ENCODE measurements at regions not wholly inside any gene's neighbourhood (a gene's known extent, or its start where the extent isn't known, plus 50 kb on each side); places are given as distances from the start of the nearest gene placed in this dataset.
"Not testable (repeated sequence)": the region's sequence is repeated elsewhere in the genome, so short reads cannot be mapped to it uniquely, and the experiment has no call there.

GRCh38 chr4:33446953-33447352 is 2726.8 kb downstream of the PCDH7 start:
- DNase-seq, result no peak

- DNase-seq, result no peak
These were observed 2728.8 kb downstream of the PCDH7 start for GRCh38 chr4:33448948-33449347.

- DNase-seq, result no peak
These were observed 2733.3 kb downstream of the PCDH7 start for GRCh38 chr4:33453436-33453835.

- DNase-seq, result no peak
These were observed 2733.7 kb downstream of the PCDH7 start for GRCh38 chr4:33453916-33454315.

GRCh38 chr4:33465565-33465964 is 2745.4 kb downstream of the PCDH7 start:
- no peak for DNase-seq

- no peak for DNase-seq
These were observed 2747.1 kb downstream of the PCDH7 start for GRCh38 chr4:33467291-33467690.

- no peak for DNase-seq
These were observed 2750.6 kb downstream of the PCDH7 start for GRCh38 chr4:33470805-33471204.

GRCh38 chr4:33477715-33478114 is 2757.5 kb downstream of the PCDH7 start:
- DNase-seq, result no peak

GRCh38 chr4:33482773-33483172 is 2761.5 kb downstream of the ARAP2 start:
- no peak for DNase-seq

- DNase-seq, result peak; percentile 59 to 86
These were observed 2759.2 kb downstream of the ARAP2 start for GRCh38 chr4:33485111-33485510.

- no peak for DNase-seq
These were observed 2751.1 kb downstream of the ARAP2 start for GRCh38 chr4:33493231-33493630.

- DNase-seq, result peak in 1 of 2 experiments; percentile 7
These were observed 2750.2 kb downstream of the ARAP2 start for GRCh38 chr4:33494150-33494549.

- not testable (repeated sequence) for DNase-seq
These were observed 2742.7 kb downstream of the ARAP2 start for GRCh38 chr4:33501587-33501986.

- DNase-seq, result no peak
These were observed 2731.9 kb downstream of the ARAP2 start for GRCh38 chr4:33512397-33512796.

GRCh38 chr4:33518856-33519255 is 2725.5 kb downstream of the ARAP2 start:
- DNase-seq, result no peak

GRCh38 chr4:33532821-33533220 is 2711.5 kb downstream of the ARAP2 start:
- no peak for DNase-seq

GRCh38 chr4:33536898-33537297 is 2707.4 kb downstream of the ARAP2 start:
- DNase-seq, result no peak

- no peak for DNase-seq
These were observed 2706.8 kb downstream of the ARAP2 start for GRCh38 chr4:33537527-33537926.

GRCh38 chr4:33543941-33544450 is 2700.3 kb downstream of the ARAP2 start:
- no peak for DNase-seq

- no peak for DNase-seq
These were observed 2693.1 kb downstream of the ARAP2 start for GRCh38 chr4:33551244-33551643.

GRCh38 chr4:33561259-33561658 is 2683.1 kb downstream of the ARAP2 start:
- DNase-seq, result no peak

GRCh38 chr4:33566649-33567048 is 2677.7 kb downstream of the ARAP2 start:
- DNase-seq, result no peak

- DNase-seq, result no peak
These were observed 2666.5 kb downstream of the ARAP2 start for GRCh38 chr4:33577791-33578190.

- no peak for DNase-seq
These were observed 2664.4 kb downstream of the ARAP2 start for GRCh38 chr4:33579951-33580350.

GRCh38 chr4:33592701-33593100 is 2651.6 kb downstream of the ARAP2 start:
- DNase-seq, result no peak

- no peak for DNase-seq
These were observed 2637.4 kb downstream of the ARAP2 start for GRCh38 chr4:33606951-33607350.

Measured in NCI-H446 (cell line).